IMR-90 (cell line): ENCODE measurements at regions not wholly inside any gene's neighbourhood (a gene's known extent, or its start where the extent isn't known, plus 50 kb on each side); places are given as distances from the start of the nearest gene placed in this dataset.

Source experiments
- BHLHE40 ChIP-seq: fragments of 150-350 bp; IDR thresholded peaks from 2 replicates; pipeline ENCODE4 v1.6.1; 2016; ENCODE audit warnings: mild to moderate bottlenecking, low read depth, low read length
- CEBPB ChIP-seq: IDR thresholded peaks from 2 replicates; pipeline ENCODE4 v1.6.1; 2012; ENCODE audit warnings: low read depth, low read length, improper control_type of control experiment
- CHD1 ChIP-seq: IDR thresholded peaks from 2 replicates; pipeline ENCODE4 v1.6.1; 2012; ENCODE audit warnings: low read depth, low read length, improper control_type of control experiment
- CTCF ChIP-seq: conservative IDR thresholded peaks from 2 replicates; pipeline ENCODE4 v1.5.1; 2012; ENCODE audit warnings: mild to moderate bottlenecking, low read depth, low read length, improper control_type of control experiment
- ELK1 ChIP-seq: fragments of 150-350 bp; IDR thresholded peaks from 2 replicates; pipeline ENCODE4 v1.6.1; 2016; ENCODE audit warnings: low read depth, mild to moderate bottlenecking, low read length, moderate library complexity, borderline replicate concordance
- MAFK ChIP-seq: IDR thresholded peaks from 2 replicates; pipeline ENCODE4 v1.6.1; 2012; ENCODE audit warnings: low read depth, low read length, improper control_type of control experiment
- MAZ ChIP-seq: IDR thresholded peaks from 2 replicates; pipeline ENCODE4 v1.6.1; 2012; ENCODE audit warnings: low read depth, mild to moderate bottlenecking, low read length, improper control_type of control experiment, moderate library complexity, borderline replicate concordance
- MXI1 ChIP-seq: IDR thresholded peaks from 2 replicates; pipeline ENCODE4 v1.6.1; 2012; ENCODE audit warnings: low read depth, mild to moderate bottlenecking, low read length, moderate library complexity, borderline replicate concordance
- POLR2A ChIP-seq: IDR thresholded peaks from 2 replicates; pipeline ENCODE4 v1.6.1; 2012; ENCODE audit warnings: mild to moderate bottlenecking, low read depth, low read length
- RAD21 ChIP-seq: IDR thresholded peaks from 2 replicates; pipeline ENCODE4 v1.6.1; 2012; ENCODE audit warnings: low read length, improper control_type of control experiment
- RFX5 ChIP-seq: IDR thresholded peaks from 2 replicates; pipeline ENCODE4 v1.8.0; 2012; ENCODE audit warnings: low read depth, mild to moderate bottlenecking, low read length, moderate library complexity
- SMC3 ChIP-seq: fragments of 150-350 bp; IDR thresholded peaks from 2 replicates; pipeline ENCODE4 v1.6.1; 2016; ENCODE audit warnings: low read depth, mild to moderate bottlenecking, antibody characterized with exemption, low read length, moderate library complexity
- USF2 ChIP-seq: fragments of 150-350 bp; IDR thresholded peaks from 2 replicates; pipeline ENCODE4 v1.6.1; 2017; ENCODE audit warnings: mild to moderate bottlenecking, antibody characterized with exemption, low read length, low read depth

- no peak for TF ChIP-seq CTCF
- TF ChIP-seq BHLHE40 = no peak
- no peak for TF ChIP-seq USF2
- TF ChIP-seq CEBPB = no peak
- no peak for TF ChIP-seq POLR2A
- no peak for TF ChIP-seq CHD1
- no peak for TF ChIP-seq ELK1
- TF ChIP-seq MAFK = no peak
- TF ChIP-seq RFX5 = no peak
- no peak for TF ChIP-seq MAZ
- no peak for TF ChIP-seq RAD21
- no peak for TF ChIP-seq SMC3
- no peak for TF ChIP-seq MXI1
These were observed 66.0 kb upstream of the FTH1 start for GRCh38 chr11:62033191-62034035.
